Ascending aorta (tissue), 2 donors: ENCODE measurements at regions not wholly inside any gene's neighbourhood (a gene's known extent, or its start where the extent isn't known, plus 50 kb on each side); places are given as distances from the start of the nearest gene placed in this dataset.

ENCODE experiments used
- DNase-seq, 2 donors: peaks; one replicate each; pipeline ENCODE4 v3.0.0-alpha.2; 2019; ENCODE audit warnings: low spot score in 2 of 2
- H3K27ac ChIP-seq, 2 donors: fragments of 200-600 bp; sonication (generic); one replicate each; pipeline ENCODE4 v1.5.1; 2016 to 2017; ENCODE audit warnings: mild to moderate bottlenecking in 1 of 2
- H3K27me3 ChIP-seq: fragments of 200-600 bp; sonication (generic); one replicate; pipeline ENCODE4 v1.5.1; 2017
- H3K36me3 ChIP-seq, 2 donors: fragments of 200-600 bp; sonication (generic); one replicate each; pipeline ENCODE4 v1.5.1; 2016
- H3K4me1 ChIP-seq, 2 donors: fragments of 200-600 bp; sonication (generic); one replicate each; pipeline ENCODE4 v1.5.1; 2016 to 2017; ENCODE audit warnings: mild to moderate bottlenecking in 1 of 2
- H3K4me3 ChIP-seq, 2 donors: fragments of 200-600 bp; sonication (generic); one replicate each; pipeline ENCODE4 v1.5.1; 2016 to 2017; ENCODE audit warnings: mild to moderate bottlenecking in 1 of 2
- H3K9me3 ChIP-seq, 2 donors: fragments of 200-600 bp; sonication (generic); one replicate each; pipeline ENCODE4 v1.5.1; 2016
- intact Hi-C: fragments of 100-400 bp; cut with DNase I; formaldehyde crosslinking; loops from one replicate; pipeline ENCODE4 v1.15.1; 2023
- TF ChIP-seq, protein P1 (sequence below), 3 experiments: fragments of 200-600 bp in 2 of 3; fragments of 450-650 bp in 1 of 3; sonication (generic) in 2 of 3; IDR thresholded peaks; one replicate each; pipeline ENCODE4 v1.5.1; 2016 to 2019; ENCODE audit warnings: antibody characterized with exemption in 3 of 3, mild to moderate bottlenecking in 1 of 3, moderate library complexity in 1 of 3

- DNase-seq: no peak
- Histone ChIP-seq H3K27me3 (no peaks in the 10 kb centered on the region), H3K4me3 (no peak overlapping the region), H3K4me1 (peaks cover 6 to 34% of the 10 kb centered on the region in 2 donors), H3K9me3 (peaks cover 0 to 8% of the 10 kb centered on the region in 2 donors), H3K27ac (peak overlapping the region; percentile 70 to 87), H3K36me3 (no peaks in the 10 kb centered on the region)
- TF ChIP-seq, protein P1, sequence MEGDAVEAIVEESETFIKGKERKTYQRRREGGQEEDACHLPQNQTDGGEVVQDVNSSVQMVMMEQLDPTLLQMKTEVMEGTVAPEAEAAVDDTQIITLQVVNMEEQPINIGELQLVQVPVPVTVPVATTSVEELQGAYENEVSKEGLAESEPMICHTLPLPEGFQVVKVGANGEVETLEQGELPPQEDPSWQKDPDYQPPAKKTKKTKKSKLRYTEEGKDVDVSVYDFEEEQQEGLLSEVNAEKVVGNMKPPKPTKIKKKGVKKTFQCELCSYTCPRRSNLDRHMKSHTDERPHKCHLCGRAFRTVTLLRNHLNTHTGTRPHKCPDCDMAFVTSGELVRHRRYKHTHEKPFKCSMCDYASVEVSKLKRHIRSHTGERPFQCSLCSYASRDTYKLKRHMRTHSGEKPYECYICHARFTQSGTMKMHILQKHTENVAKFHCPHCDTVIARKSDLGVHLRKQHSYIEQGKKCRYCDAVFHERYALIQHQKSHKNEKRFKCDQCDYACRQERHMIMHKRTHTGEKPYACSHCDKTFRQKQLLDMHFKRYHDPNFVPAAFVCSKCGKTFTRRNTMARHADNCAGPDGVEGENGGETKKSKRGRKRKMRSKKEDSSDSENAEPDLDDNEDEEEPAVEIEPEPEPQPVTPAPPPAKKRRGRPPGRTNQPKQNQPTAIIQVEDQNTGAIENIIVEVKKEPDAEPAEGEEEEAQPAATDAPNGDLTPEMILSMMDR (IDR thresholded peaks at IDR 0.05): no peak
- intact Hi-C loops: loop anchor here (2.0 kb wide), 1 partner anchor 66 kb away; no protein-coding TSS in a partner anchor
These were observed 75.5 kb upstream of the TNR start for GRCh38 chr1:175818929-175819328.

GRCh38 chr1:175817445-175817844 is 74.0 kb upstream of the TNR start:
- intact Hi-C loops: no loop called here
- Histone ChIP-seq H3K27ac (peak overlapping the region; percentile 47 to 87), H3K27me3 (no peaks in the 10 kb centered on the region), H3K4me1 (peaks cover 6 to 27% of the 10 kb centered on the region in 2 donors), H3K36me3 (no peaks in the 10 kb centered on the region), H3K9me3 (peaks cover 0 to 12% of the 10 kb centered on the region in 2 donors), H3K4me3 (no peak overlapping the region)
- TF ChIP-seq, protein P1 (IDR thresholded peaks at IDR 0.05): no peak
- no peak for DNase-seq

- Histone ChIP-seq H3K9me3 (peaks cover 0 to 5% of the 10 kb centered on the region in 2 donors), H3K27me3 (no peaks in the 10 kb centered on the region), H3K36me3 (no peaks in the 10 kb centered on the region), H3K4me3 (no peak overlapping the region), H3K27ac (no peak overlapping the region), H3K4me1 (peaks cover 6 to 22% of the 10 kb centered on the region in 2 donors)
- DNase-seq: no peak
- TF ChIP-seq, protein P1 (IDR thresholded peaks at IDR 0.05): no peak
- intact Hi-C loops: no loop called here
These were observed 71.5 kb upstream of the TNR start for GRCh38 chr1:175814885-175815284.

DNA sequence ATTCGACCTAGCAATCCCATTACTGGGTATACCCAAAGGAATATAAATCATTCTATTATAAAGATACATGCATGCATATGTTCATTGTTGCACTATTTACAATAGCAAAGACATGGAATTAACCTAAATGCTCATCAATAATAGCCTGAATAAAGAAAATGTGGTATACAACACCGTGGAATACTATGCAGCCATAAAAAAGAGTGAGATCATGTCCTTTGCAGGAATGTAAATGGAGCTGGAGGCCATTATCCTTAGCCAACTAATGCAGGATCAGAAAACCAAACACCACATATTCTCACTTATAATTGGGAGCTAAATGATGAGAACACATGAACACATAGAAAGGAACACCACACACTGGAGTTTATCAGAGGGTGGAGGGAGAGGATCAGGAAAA is 69.5 kb upstream of the TNR start:
- TF ChIP-seq, protein P1 (IDR thresholded peaks at IDR 0.05): no peak
- no peaks in the 10 kb centered on the region for H3K36me3 ChIP-seq
- intact Hi-C loops: no loop called here
- no peaks in the 10 kb centered on the region for H3K27me3 ChIP-seq
- H3K4me3 ChIP-seq: no peak overlapping the region
- DNase-seq: no peak
- H3K9me3 ChIP-seq: peaks cover 0 to 4% of the 10 kb centered on the region in 2 donors
- no peak overlapping the region for H3K27ac ChIP-seq
- H3K4me1 ChIP-seq: peaks cover 3 to 20% of the 10 kb centered on the region in 2 donors

- intact Hi-C loops: no loop called here
- peaks cover 0 to 4% of the 10 kb centered on the region in 2 donors for H3K9me3 ChIP-seq
- H3K36me3 ChIP-seq: no peaks in the 10 kb centered on the region
- no peak for DNase-seq
- no peaks in the 10 kb centered on the region for H3K27me3 ChIP-seq
- TF ChIP-seq, protein P1 (IDR thresholded peaks at IDR 0.05): no peak
- peaks cover 0 to 6% of the 10 kb centered on the region in 2 donors for H3K4me1 ChIP-seq
- no peak overlapping the region for H3K4me3 ChIP-seq
- H3K27ac ChIP-seq: no peak overlapping the region
These were observed 66.9 kb upstream of the TNR start for GRCh38 chr1:175810305-175810704.

DNA sequence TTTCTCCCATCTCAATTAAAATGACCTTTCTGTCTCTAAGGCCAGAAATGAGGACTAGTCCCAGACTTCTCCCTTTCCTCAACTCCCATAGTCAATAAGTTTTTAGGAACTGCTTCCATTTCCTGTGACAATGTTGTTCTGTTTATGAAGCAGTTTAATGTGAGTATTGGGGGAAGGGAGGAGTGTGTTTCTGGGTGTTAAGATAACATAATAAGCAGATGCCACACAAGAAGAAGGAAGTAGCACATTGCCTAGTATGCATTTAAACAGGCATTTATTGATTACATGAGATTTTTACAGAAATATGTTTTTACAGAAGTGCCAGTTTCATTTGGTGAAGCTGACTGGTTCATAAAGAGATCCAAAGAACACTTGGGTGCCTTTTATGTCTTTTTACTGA is 65.6 kb upstream of the TNR start:
- no peak overlapping the region for H3K4me3 ChIP-seq
- TF ChIP-seq, protein P1 (IDR thresholded peaks at IDR 0.05): no peak
- H3K27me3 ChIP-seq: no peaks in the 10 kb centered on the region
- H3K36me3 ChIP-seq: no peaks in the 10 kb centered on the region
- intact Hi-C loops: no loop called here
- no peak for DNase-seq
- H3K9me3 ChIP-seq: peaks cover 0 to 4% of the 10 kb centered on the region in 2 donors
- H3K27ac ChIP-seq: no peak overlapping the region
- peaks cover 0 to 6% of the 10 kb centered on the region in 2 donors for H3K4me1 ChIP-seq
